NB4 (cell line): ENCODE measurements at regions not wholly inside any gene's neighbourhood (a gene's known extent, or its start where the extent isn't known, plus 50 kb on each side); places are given as distances from the start of the nearest gene placed in this dataset.

Source experiments
- DNase-seq: peaks from one replicate; pipeline ENCODE4 v3.0.0; 2010; ENCODE audit warnings: low read depth
- H3K4me3 ChIP-seq: one replicate; pipeline ENCODE4 v1.5.1; 2011; ENCODE audit warnings: mild to moderate bottlenecking, low read depth, low read length, moderate library complexity
- MYC ChIP-seq: IDR thresholded peaks from 2 replicates; pipeline ENCODE4 v1.6.1; 2011; ENCODE audit warnings: low read depth, low read length
- POLR2A ChIP-seq: IDR thresholded peaks from 2 replicates; pipeline ENCODE4 v1.6.1; 2011; ENCODE audit warnings: mild to moderate bottlenecking; ENCODE audit not compliant: insufficient read length; ENCODE audit errors: extremely low read depth
- TF ChIP-seq, protein P1 (sequence below): IDR thresholded peaks from 2 replicates; pipeline ENCODE4 v1.6.1; 2011; ENCODE audit warnings: low read depth, low read length
- TF ChIP-seq, protein P2 (sequence below): IDR thresholded peaks from one replicate; pipeline ENCODE4 v1.5.1; 2012; ENCODE audit warnings: low read depth, low read length

DNA sequence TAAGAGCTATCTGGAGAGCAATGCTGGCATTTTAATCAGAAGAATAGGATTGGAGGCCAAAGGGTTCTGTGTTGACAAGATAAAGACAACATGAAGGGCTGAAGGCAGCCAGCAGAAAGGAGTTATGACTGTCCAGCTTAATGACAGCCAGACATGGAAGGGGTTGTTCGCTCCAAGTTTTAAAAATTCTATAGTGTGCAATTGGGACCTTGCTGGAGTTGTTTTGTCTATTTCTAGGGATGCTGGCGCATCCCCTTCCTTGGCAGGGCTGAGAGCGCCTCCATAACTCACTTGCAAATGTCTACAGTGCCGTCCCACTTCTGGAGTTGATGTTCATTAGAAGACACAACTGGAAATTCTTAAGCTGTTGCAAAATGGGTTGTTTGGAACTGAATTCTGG is 200.7 kb downstream of the TLE3 start:
- TF ChIP-seq, protein P1, sequence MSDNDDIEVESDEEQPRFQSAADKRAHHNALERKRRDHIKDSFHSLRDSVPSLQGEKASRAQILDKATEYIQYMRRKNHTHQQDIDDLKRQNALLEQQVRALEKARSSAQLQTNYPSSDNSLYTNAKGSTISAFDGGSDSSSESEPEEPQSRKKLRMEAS = no peak
- no peak for TF ChIP-seq MYC
- no peak for TF ChIP-seq POLR2A
- TF ChIP-seq, protein P2, sequence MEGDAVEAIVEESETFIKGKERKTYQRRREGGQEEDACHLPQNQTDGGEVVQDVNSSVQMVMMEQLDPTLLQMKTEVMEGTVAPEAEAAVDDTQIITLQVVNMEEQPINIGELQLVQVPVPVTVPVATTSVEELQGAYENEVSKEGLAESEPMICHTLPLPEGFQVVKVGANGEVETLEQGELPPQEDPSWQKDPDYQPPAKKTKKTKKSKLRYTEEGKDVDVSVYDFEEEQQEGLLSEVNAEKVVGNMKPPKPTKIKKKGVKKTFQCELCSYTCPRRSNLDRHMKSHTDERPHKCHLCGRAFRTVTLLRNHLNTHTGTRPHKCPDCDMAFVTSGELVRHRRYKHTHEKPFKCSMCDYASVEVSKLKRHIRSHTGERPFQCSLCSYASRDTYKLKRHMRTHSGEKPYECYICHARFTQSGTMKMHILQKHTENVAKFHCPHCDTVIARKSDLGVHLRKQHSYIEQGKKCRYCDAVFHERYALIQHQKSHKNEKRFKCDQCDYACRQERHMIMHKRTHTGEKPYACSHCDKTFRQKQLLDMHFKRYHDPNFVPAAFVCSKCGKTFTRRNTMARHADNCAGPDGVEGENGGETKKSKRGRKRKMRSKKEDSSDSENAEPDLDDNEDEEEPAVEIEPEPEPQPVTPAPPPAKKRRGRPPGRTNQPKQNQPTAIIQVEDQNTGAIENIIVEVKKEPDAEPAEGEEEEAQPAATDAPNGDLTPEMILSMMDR = no peak
- DNase-seq = no peak

DNA sequence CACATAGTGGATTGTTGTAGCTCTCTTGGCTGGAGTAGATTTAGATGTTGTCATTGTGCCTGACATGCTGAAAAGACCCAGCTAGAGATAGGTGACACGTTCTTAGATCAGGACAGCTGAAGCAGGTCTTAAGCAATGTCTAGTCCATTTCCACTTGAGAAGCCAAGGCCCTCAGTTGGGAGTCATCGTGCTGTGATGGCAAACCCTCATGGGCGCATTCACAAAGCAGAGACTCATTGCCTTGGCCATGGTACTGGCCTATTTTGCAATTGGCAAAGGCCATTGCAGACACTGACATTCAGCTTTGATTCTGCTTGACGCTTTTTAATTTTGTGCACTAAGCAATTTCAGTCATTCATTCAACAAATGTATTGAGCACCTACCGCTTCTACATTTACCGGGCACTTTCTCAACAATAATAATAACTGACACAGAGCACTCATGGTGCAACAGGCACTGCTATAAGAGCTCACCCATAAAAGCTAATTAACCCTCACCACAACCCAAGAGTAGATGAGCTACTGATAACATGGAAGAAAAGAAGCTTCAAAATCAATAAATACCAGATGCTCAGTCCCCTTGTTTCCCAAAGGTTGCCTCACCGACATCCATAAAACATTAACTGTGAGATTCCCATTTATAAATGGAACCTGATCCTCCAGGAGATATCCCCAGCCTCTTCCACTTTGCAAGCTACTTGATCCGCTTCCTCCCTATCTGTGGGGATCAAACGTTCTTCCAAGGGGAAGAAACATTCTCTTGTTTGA is 200.1 kb downstream of the TLE3 start:
- TF ChIP-seq, protein P1 = no peak
- TF ChIP-seq MYC (no peak), POLR2A (no peak)
- TF ChIP-seq, protein P2 = no peak
- no peak overlapping the region for H3K4me3 ChIP-seq
- no peak for DNase-seq

More for the DNA sequence above, 200.7 kb downstream of the TLE3 start:
- no peak overlapping the region for H3K4me3 ChIP-seq

DNA sequence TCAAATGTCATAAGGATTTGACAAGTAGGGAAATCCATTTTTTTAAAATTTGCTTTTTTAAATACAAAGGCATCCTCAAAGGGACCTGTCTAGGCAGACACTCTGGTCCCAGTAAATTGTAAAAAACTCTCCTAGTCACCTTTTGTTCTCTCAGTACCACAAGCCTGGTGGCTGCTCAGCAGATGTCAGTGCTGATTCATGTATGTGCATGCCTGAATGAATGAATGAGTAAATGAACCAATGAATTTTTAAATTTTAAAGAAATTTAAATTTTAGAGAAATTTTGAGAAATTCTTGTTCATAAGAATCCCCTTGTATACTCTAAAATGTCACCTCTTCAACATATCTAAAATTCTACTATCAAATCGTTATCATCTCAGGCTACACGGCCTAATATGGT is 199.5 kb downstream of the TLE3 start:
- TF ChIP-seq, protein P1 = no peak
- TF ChIP-seq, protein P2 = no peak
- TF ChIP-seq POLR2A = no peak
- TF ChIP-seq MYC = no peak
- DNase-seq = no peak
- no peak overlapping the region for H3K4me3 ChIP-seq

DNA sequence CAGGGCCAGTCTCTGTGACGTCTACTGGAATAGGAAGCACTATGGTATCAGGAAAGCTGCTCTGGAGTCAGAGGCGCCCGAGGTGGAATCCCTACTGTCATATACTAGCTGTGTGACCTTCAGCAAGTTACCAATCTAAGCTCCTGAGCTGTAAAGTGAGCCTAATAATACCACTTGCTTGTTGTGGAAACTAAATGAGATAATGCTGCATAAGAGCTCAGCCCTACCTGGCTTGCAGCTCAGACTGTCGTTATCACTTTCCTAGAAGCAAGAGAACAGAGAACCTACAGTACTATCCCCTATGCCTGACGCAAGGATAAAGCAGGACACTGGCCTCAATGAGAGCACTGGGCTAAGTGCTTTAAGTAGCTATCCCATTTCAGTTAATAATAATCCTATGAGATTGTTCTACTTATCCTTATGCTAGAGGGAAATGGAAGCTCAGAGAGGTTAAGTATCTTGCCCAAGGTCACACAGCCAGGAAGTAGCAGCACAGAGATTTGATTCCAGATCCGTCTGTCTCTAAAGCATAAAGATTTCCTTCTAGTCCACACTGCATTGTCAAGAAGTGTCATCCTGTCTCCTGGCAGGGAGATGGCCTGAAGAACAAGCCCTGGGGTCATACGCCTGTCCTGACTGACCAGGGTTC is 195.2 kb downstream of the TLE3 start:
- DNase-seq = no peak
- no peak overlapping the region for H3K4me3 ChIP-seq
- TF ChIP-seq POLR2A = no peak

DNA sequence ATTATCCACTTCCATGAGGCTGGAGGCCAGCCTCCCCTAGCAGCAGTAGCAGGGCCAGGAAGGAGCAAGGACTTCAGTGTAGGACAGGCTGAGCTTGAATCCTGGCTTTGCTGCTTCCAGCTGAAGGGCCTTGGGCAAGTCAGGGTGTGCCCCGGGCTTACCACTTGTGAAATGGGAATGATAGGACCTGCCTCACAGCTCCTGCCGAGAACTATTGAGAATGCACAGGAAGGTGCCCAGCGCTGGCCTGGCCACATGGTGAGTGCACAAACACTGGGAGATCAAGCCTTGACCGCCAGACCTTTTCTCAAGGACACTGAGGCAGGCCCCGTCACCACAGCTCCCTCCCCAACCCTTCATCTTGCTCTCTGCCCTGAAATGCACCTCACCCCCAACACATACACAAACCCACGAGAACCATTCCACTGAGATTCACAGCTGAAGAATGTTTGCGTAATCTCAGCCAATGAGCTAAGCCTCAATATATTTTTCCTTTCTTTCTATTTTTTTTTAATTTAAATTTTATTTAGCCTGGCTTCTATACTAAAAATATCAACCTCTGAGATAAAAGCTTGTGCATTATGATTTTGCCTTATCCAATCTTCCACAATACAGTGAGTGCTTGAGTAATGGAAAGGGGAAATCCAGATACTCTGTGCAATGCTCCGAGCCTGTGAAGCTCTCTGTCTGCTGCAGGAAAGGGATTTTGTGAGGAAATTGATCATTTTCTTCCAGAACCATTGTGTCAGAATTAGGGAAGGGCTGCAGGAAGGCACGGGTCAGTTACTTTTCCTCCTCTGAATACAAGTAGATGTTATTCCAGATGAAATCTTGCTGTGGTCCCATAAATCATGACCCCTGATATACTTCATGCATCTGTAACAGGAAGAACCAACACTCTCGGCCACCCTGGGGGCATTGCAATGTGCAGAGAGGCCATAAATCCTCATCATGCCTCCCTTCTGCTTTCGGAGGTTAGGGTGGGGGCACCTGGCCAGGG is 193.9 kb downstream of the TLE3 start:
- no peak for DNase-seq
- no peak overlapping the region for H3K4me3 ChIP-seq
- TF ChIP-seq, protein P2 = no peak
- TF ChIP-seq POLR2A (no peak), MYC (no peak)
- TF ChIP-seq, protein P1 = no peak
